Thyroid gland (tissue), 4 donors: ENCODE measurements at regions not wholly inside any gene's neighbourhood (a gene's known extent, or its start where the extent isn't known, plus 50 kb on each side); places are given as distances from the start of the nearest gene placed in this dataset.

Experiments used
- POLR2A ChIP-seq, 2 donors: fragments of 450-650 bp; IDR thresholded peaks; one replicate each; pipeline ENCODE4 v1.6.1; 2017; ENCODE audit warnings: antibody characterized with exemption in 2 of 2, mild to moderate bottlenecking in 2 of 2, moderate library complexity in 1 of 2
- TF ChIP-seq, protein P1 (sequence below), 6 experiments: fragments of 200-600 bp in 3 of 6; fragments of 450-650 bp in 3 of 6; sonication (generic) in 3 of 6; IDR thresholded peaks; one replicate each; pipeline ENCODE4 v1.5.1; 2016 to 2019; ENCODE audit warnings: antibody characterized with exemption in 6 of 6, mild to moderate bottlenecking in 2 of 6, inconsistent platforms in 1 of 6, moderate library complexity in 1 of 6

DNA sequence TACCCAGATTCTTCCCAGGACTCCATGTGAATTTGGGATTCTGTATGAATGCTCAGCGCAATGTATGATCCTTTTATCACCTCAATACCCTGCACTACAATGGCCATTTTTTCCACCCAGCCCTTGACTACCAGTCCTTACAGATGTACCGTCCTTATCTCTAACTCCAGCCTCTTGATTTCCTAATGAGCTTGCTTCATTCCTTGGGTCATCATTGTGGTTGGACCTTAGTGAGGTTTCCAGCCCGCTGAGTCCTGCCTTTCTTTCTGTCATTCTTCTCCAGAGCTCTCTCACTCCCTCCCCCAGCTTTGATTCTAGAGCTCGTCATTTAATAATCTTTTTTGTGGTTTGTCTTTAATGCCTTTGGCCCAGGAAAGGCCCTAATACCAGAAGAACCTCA lies 438.5 kb downstream of the ZNF536 start:
- TF ChIP-seq, protein P1, sequence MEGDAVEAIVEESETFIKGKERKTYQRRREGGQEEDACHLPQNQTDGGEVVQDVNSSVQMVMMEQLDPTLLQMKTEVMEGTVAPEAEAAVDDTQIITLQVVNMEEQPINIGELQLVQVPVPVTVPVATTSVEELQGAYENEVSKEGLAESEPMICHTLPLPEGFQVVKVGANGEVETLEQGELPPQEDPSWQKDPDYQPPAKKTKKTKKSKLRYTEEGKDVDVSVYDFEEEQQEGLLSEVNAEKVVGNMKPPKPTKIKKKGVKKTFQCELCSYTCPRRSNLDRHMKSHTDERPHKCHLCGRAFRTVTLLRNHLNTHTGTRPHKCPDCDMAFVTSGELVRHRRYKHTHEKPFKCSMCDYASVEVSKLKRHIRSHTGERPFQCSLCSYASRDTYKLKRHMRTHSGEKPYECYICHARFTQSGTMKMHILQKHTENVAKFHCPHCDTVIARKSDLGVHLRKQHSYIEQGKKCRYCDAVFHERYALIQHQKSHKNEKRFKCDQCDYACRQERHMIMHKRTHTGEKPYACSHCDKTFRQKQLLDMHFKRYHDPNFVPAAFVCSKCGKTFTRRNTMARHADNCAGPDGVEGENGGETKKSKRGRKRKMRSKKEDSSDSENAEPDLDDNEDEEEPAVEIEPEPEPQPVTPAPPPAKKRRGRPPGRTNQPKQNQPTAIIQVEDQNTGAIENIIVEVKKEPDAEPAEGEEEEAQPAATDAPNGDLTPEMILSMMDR (IDR thresholded peaks at IDR 0.05), result no peak
- TF ChIP-seq POLR2A (IDR thresholded peaks at IDR 0.05), result no peak
